HepG2 (cell line): ENCODE measurements at regions not wholly inside any gene's neighbourhood (a gene's known extent, or its start where the extent isn't known, plus 50 kb on each side); places are given as distances from the start of the nearest gene placed in this dataset.

Experiments
- ATAC-seq: fragments of 200-7000 bp; cut with Tn5 transposase; 3 replicates; pipeline ENCODE4 v1.9.1; 2020; ENCODE audit warnings: mild to moderate bottlenecking, moderate library complexity
- BruUV-seq: library from RNA; stranded (reverse); fragments of 400-500 nt; replicated peaks from 2 replicates; lab custom pipeline; 2021; lab: Mats Ljungman, UMichigan
- CTCF ChIA-PET: fragments of 300-600 bp; formaldehyde crosslinking; extraction: SDS; loops from one replicate; lab custom pipeline; 2021; ENCODE audit warnings: low total read pairs, inconsistent platforms, low intra/inter-chr PET ratio; lab: Yijun Ruan, JAX
- POLR2A ChIA-PET: fragments of 350-600 bp; sonication (Branson Sonifier 250); formaldehyde crosslinking; loops from one replicate; lab custom pipeline; 2020; ENCODE audit warnings: antibody characterized with exemption, inconsistent platforms; lab: Yijun Ruan, JAX
- DNase-seq: peaks from one replicate; pipeline ENCODE4 v3.0.0-alpha.2; 2015; ENCODE audit warnings: low spot score
- FAIRE-seq: peaks from 3 replicates; lab custom pipeline; 2011; peaks lifted over from hg19 to GRCh38; lab: Jason Lieb, UNC
- H2AFZ ChIP-seq: one replicate; pipeline ENCODE4 v1.6.1; 2011; ENCODE audit warnings: low read length, inconsistent platforms
- H3K27ac ChIP-seq: fragments of 300-600 bp; 3 replicates; pipeline ENCODE4 v1.8.0; 2011; ENCODE audit warnings: mixed run types, mild to moderate bottlenecking, mixed read lengths, low read length, inconsistent platforms; ENCODE audit not compliant: insufficient read depth; ENCODE audit errors: extremely low read length
- H3K27me3 ChIP-seq, 2 experiments: fragments of 200-600 bp in 1 of 2; 2 replicates in 1 of 2; 3 replicates in 1 of 2; pipeline versions ENCODE4 v1.6.0 to v1.8.0; 2011; ENCODE audit warnings: low read length in 2 of 2, mild to moderate bottlenecking in 2 of 2, moderate library complexity in 2 of 2, inconsistent platforms in 1 of 2; ENCODE audit not compliant: insufficient read depth in 2 of 2, control insufficient read depth in 1 of 2
- H3K36me3 ChIP-seq, 2 experiments: fragments of 200-600 bp in 1 of 2; replicated peaks in 1 of 2; 2 replicates in 1 of 2; 3 replicates in 1 of 2; pipeline versions ENCODE4 v1.5.1 to v1.8.0; 2011; ENCODE audit warnings: low read length in 2 of 2, inconsistent platforms in 1 of 2; ENCODE audit not compliant: insufficient read depth in 2 of 2, control insufficient read depth in 1 of 2
- H3K4me1 ChIP-seq: 2 replicates; pipeline ENCODE4 v1.5.1; 2012; ENCODE audit warnings: low read length, inconsistent platforms; ENCODE audit not compliant: insufficient read depth
- H3K4me2 ChIP-seq: 2 replicates; pipeline ENCODE4 v1.6.0; 2011; ENCODE audit warnings: low read depth, low read length, inconsistent platforms
- H3K4me3 ChIP-seq, 3 experiments: fragments of 200-600 bp in 1 of 3; sonication (generic), shearing (Covaris generic) in 1 of 3; replicated peaks in 1 of 3; 2 replicates each; pipeline ENCODE4 v1.5.1; 2011 to 2016; ENCODE audit warnings: low read length in 3 of 3, inconsistent platforms in 2 of 3, low read depth in 2 of 3, mild to moderate bottlenecking in 2 of 3, control low read depth in 1 of 3, mixed read lengths in 1 of 3; ENCODE audit not compliant: insufficient read depth in 1 of 3
- H3K79me2 ChIP-seq: one replicate; pipeline ENCODE4 v1.6.1; 2011; ENCODE audit warnings: low read length, inconsistent platforms; ENCODE audit not compliant: insufficient read depth
- H3K9ac ChIP-seq: 2 replicates; pipeline ENCODE4 v1.6.0; 2011; ENCODE audit warnings: mild to moderate bottlenecking, low read depth, low read length, inconsistent platforms; ENCODE audit not compliant: insufficient read depth
- H3K9me3 ChIP-seq: 2 replicates; pipeline ENCODE4 v1.5.1; 2012; ENCODE audit warnings: mild to moderate bottlenecking, low read length
- H4K20me1 ChIP-seq: 2 replicates; pipeline ENCODE4 v1.6.0; 2011; ENCODE audit warnings: inconsistent platforms, mild to moderate bottlenecking, low read length, moderate library complexity; ENCODE audit not compliant: insufficient read depth
- KLF13 ChIP-seq: sonication (generic); formaldehyde crosslinking; IDR thresholded peaks from 2 replicates; pipeline ENCODE4 v1.4.0; 2020; ENCODE audit warnings: mild to moderate bottlenecking, missing genetic modification reagents
- LCORL ChIP-seq, 2 experiments: fragments of 450-650 bp in 1 of 2; sonication (generic) in 1 of 2; formaldehyde crosslinking in 1 of 2; IDR thresholded peaks; 2 replicates each; pipeline versions ENCODE4 v1.5.0 to v1.6.1; 2017 to 2020; ENCODE audit warnings: antibody characterized with exemption in 1 of 2, missing genetic modification reagents in 1 of 2
- RXRB ChIP-seq: IDR thresholded peaks from 2 replicates; pipeline ENCODE4 v1.6.1; 2016; ENCODE audit warnings: borderline replicate concordance, missing genetic modification reagents, missing compliant biosample characterization
- SSRP1 ChIP-seq: IDR thresholded peaks from 2 replicates; pipeline ENCODE4 v1.6.1; 2016; ENCODE audit warnings: control low read depth
- ZEB1 ChIP-seq: IDR thresholded peaks from 2 replicates; pipeline ENCODE4 v1.6.1; 2012; ENCODE audit warnings: mild to moderate bottlenecking, low read depth, inconsistent platforms; ENCODE audit not compliant: insufficient replicate concordance
- ZNF441 ChIP-seq: sonication (generic); formaldehyde crosslinking; IDR thresholded peaks from 2 replicates; pipeline ENCODE4 v1.7.0; 2021; ENCODE audit warnings: missing genetic modification reagents, borderline replicate concordance
- ZNF598 ChIP-seq: sonication (generic); formaldehyde crosslinking; IDR thresholded peaks from 2 replicates; pipeline ENCODE4 v1.5.1; 2020; ENCODE audit warnings: mild to moderate bottlenecking, missing genetic modification reagents, borderline replicate concordance
- ZNF639 ChIP-seq: conservative IDR thresholded peaks from 2 replicates; pipeline ENCODE4 v1.6.1; 2018; ENCODE audit warnings: missing genetic modification reagents
- WGBS: methylation state at CpG from one replicate; pipeline ENCODE4 v1.1.6; 2017; ENCODE audit warnings: low lambda C conversion rate; 5-methylcytosine and 5-hydroxymethylcytosine counted together
- in situ Hi-C: cut with HindIII; loops from 2 replicates; pipeline ENCODE4 v1.10.0; 2017; ENCODE audit warnings: low pct_unique_long_range_greater_than_20kb; ENCODE audit not compliant: extremely low pct_ligation_motif_present
- intact Hi-C: fragments of 100-400 bp; cut with micrococcal nuclease; formaldehyde crosslinking; loops from one replicate; pipeline ENCODE4 v1.10.0; 2022; ENCODE audit not compliant: unreplicated experiment
- TF ChIP-seq, protein P1 (sequence below): sonication (generic); formaldehyde crosslinking; IDR thresholded peaks from 2 replicates; pipeline ENCODE4 v1.8.0; 2022; ENCODE audit warnings: mild to moderate bottlenecking, missing genetic modification reagents; ENCODE audit not compliant: insufficient replicate concordance
- TF ChIP-seq, protein P2 (sequence below): sonication (generic); formaldehyde crosslinking; conservative IDR thresholded peaks from 2 replicates; pipeline ENCODE4 v1.4.0; 2020; ENCODE audit warnings: missing genetic modification reagents

DNA sequence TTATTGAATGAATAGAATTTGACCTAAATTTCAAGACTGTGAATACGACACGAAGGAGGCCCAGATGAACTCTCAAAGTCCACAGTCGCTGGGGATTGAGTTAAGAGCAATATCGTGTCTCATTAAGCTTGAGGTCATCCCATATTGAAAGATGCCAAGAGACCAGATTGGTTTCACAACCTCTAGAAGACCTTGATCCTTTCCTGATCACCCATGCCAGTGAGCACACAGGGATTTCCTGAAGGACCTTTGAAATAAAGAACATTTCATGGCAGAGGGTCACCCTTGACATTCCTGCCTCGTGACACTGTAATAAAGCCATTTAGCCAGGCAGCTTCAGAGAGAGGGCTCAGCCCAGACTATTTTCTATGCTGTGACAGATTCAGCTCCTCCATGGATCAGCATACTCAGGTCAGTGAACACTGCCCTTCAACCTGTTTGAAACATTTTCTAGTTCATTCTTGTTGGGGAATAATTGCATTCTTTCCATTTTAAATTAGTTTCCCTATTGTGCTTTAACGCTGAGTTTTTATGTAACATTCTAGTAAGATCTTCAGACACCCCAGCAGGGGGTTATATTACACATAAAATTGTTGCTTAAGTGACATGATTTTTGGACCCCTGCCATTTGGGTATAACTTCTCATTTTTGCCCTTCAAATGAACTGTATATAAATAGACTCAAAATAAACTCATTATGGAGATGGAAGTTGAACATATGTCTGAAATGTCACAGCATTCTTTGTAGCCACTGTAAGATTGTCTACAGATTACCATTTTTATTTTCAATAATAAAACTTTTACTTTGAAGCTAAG, 213.2 kb downstream of the C12orf50 start:
- DNase-seq: no peak
- Histone ChIP-seq H4K20me1 (no peaks in the 10 kb centered on the region), H2AFZ (no peak overlapping the region), H3K9me3 (peaks cover 46% of the 10 kb centered on the region), H3K79me2 (no peaks in the 10 kb centered on the region), H3K9ac (no peak overlapping the region), H3K27me3 (no peaks in the 10 kb centered on the region), H3K4me1 (no peaks in the 10 kb centered on the region), H3K36me3 (no peaks in the 10 kb centered on the region), H3K4me2 (no peak overlapping the region), H3K27ac (no peak overlapping the region), H3K4me3 (no peak overlapping the region)
- in situ Hi-C loops: no loop called here
- intact Hi-C loops: no loop called here
- ChIA-PET POLR2A (no interaction called here), CTCF (no interaction called here)
- TF ChIP-seq RXRB (CRISPR knock-in tag) (no peak), LCORL (IDR thresholded peaks at IDR 0.05) (no peak), LCORL (CRISPR knock-in tag; IDR thresholded peaks at IDR 0.05) (no peak), ZNF639 (CRISPR knock-in tag) (no peak), ZEB1 (no peak), ZNF441 (CRISPR knock-in tag) (no peak), SSRP1 (CRISPR knock-in tag) (no peak), ZNF598 (no peak), KLF13 (no peak)
- TF ChIP-seq, protein P1, sequence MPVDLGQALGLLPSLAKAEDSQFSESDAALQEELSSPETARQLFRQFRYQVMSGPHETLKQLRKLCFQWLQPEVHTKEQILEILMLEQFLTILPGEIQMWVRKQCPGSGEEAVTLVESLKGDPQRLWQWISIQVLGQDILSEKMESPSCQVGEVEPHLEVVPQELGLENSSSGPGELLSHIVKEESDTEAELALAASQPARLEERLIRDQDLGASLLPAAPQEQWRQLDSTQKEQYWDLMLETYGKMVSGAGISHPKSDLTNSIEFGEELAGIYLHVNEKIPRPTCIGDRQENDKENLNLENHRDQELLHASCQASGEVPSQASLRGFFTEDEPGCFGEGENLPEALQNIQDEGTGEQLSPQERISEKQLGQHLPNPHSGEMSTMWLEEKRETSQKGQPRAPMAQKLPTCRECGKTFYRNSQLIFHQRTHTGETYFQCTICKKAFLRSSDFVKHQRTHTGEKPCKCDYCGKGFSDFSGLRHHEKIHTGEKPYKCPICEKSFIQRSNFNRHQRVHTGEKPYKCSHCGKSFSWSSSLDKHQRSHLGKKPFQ: no peak
- TF ChIP-seq, protein P2, sequence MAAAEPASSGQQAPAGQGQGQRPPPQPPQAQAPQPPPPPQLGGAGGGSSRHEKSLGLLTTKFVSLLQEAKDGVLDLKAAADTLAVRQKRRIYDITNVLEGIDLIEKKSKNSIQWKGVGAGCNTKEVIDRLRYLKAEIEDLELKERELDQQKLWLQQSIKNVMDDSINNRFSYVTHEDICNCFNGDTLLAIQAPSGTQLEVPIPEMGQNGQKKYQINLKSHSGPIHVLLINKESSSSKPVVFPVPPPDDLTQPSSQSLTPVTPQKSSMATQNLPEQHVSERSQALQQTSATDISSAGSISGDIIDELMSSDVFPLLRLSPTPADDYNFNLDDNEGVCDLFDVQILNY (CRISPR knock-in tag): no peak
- 17% methylated on average over 6 of the region's 6 CpGs for WGBS
- BruUV-seq: no TSS peak
- no peak for ATAC-seq
- FAIRE-seq: no peak
